Loucy (cell line): ENCODE measurements at regions not wholly inside any gene's neighbourhood (a gene's known extent, or its start where the extent isn't known, plus 50 kb on each side); places are given as distances from the start of the nearest gene placed in this dataset.

Experiments
- H2AFZ ChIP-seq: fragments of 200-600 bp; sonication (generic); 2 replicates; pipeline ENCODE4 v1.6.0; 2016; ENCODE audit warnings: antibody characterized with exemption, mild to moderate bottlenecking, low read length, moderate library complexity
- H3F3A ChIP-seq: fragments of 200-600 bp; 2 replicates; pipeline ENCODE4 v1.6.0; 2016; ENCODE audit warnings: antibody characterized with exemption, low read depth, mild to moderate bottlenecking
- H3K27me3 ChIP-seq: fragments of 200-600 bp; sonication (generic); 2 replicates; pipeline ENCODE4 v1.6.1; 2014; ENCODE audit warnings: low read length, mild to moderate bottlenecking; ENCODE audit not compliant: insufficient read depth, poor library complexity, severe bottlenecking
- H3K36me3 ChIP-seq: fragments of 200-600 bp; sonication (generic); 2 replicates; pipeline ENCODE4 v1.6.1; 2016; ENCODE audit warnings: low read length; ENCODE audit not compliant: insufficient read depth
- H3K4me1 ChIP-seq: fragments of 200-600 bp; sonication (generic); 2 replicates; pipeline ENCODE4 v1.5.1; 2014; ENCODE audit warnings: low read length, mild to moderate bottlenecking; ENCODE audit not compliant: insufficient read depth, poor library complexity, severe bottlenecking
- H3K4me2 ChIP-seq: fragments of 200-600 bp; sonication (generic); 2 replicates; pipeline ENCODE4 v1.6.0; 2014; ENCODE audit warnings: antibody characterized with exemption, low read length, low read depth, mild to moderate bottlenecking; ENCODE audit not compliant: poor library complexity, severe bottlenecking
- H3K4me3 ChIP-seq: fragments of 200-600 bp; sonication (generic); 2 replicates; pipeline ENCODE4 v1.5.1; 2014; ENCODE audit warnings: low read length, mild to moderate bottlenecking, mixed read lengths; ENCODE audit not compliant: poor library complexity, severe bottlenecking
- H3K79me2 ChIP-seq: fragments of 200-600 bp; sonication (generic); 2 replicates; pipeline ENCODE4 v1.6.1; 2014; ENCODE audit warnings: low read length; ENCODE audit not compliant: insufficient read depth
- H3K9ac ChIP-seq: fragments of 200-600 bp; sonication (generic); 2 replicates; pipeline ENCODE4 v1.6.0; 2014; ENCODE audit warnings: mild to moderate bottlenecking, low read depth, low read length, moderate library complexity; ENCODE audit not compliant: poor library complexity, severe bottlenecking
- H3K9me2 ChIP-seq: fragments of 200-600 bp; sonication (generic); replicated peaks from 2 replicates; pipeline ENCODE4 v1.6.1; 2016; ENCODE audit warnings: low read depth, low read length, mixed read lengths
- H3K9me3 ChIP-seq: fragments of 200-600 bp; sonication (generic); 2 replicates; pipeline ENCODE4 v1.6.1; 2014; ENCODE audit warnings: mild to moderate bottlenecking, antibody characterized with exemption, low read length, low read depth; ENCODE audit not compliant: insufficient read depth
- H4K20me1 ChIP-seq: fragments of 200-600 bp; sonication (generic); 2 replicates; pipeline ENCODE4 v1.6.0; 2014; ENCODE audit warnings: antibody characterized with exemption, low read length, mild to moderate bottlenecking; ENCODE audit not compliant: insufficient read depth, poor library complexity, severe bottlenecking
- CTCF ChIP-seq: fragments of 200-600 bp; sonication (generic); conservative IDR thresholded peaks from 2 replicates; pipeline ENCODE4 v1.5.1; 2014; ENCODE audit warnings: mild to moderate bottlenecking, antibody characterized with exemption, low read length
- EZH2phosphoT487 ChIP-seq: fragments of 200-600 bp; IDR thresholded peaks from 2 replicates; pipeline ENCODE4 v1.6.1; 2018; ENCODE audit warnings: antibody characterized with exemption, mild to moderate bottlenecking, moderate library complexity, borderline replicate concordance

GRCh38 chr12:13387101-13387500 lies 190.6 kb downstream of the EMP1 start:
- H3K9me2 ChIP-seq = no peaks in the 10 kb centered on the region
- no peak overlapping the region for H3K4me2 ChIP-seq
- no peak overlapping the region for H3K4me3 ChIP-seq
- H2AFZ ChIP-seq = no peak overlapping the region
- TF ChIP-seq EZH2phosphoT487 = no peak
- no peak for TF ChIP-seq CTCF
- H3K9me3 ChIP-seq = no peaks in the 10 kb centered on the region
- H3F3A ChIP-seq = no peaks in the 10 kb centered on the region
- no peaks in the 10 kb centered on the region for H4K20me1 ChIP-seq
- H3K9ac ChIP-seq = no peak overlapping the region
- no peaks in the 10 kb centered on the region for H3K79me2 ChIP-seq
- H3K4me1 ChIP-seq = no peaks in the 10 kb centered on the region
- no peaks in the 10 kb centered on the region for H3K36me3 ChIP-seq
- no peaks in the 10 kb centered on the region for H3K27me3 ChIP-seq

GRCh38 chr12:13386323-13387039 lies 190.0 kb downstream of the EMP1 start:
- Histone ChIP-seq H3K4me1 (no peaks in the 10 kb centered on the region), H3K79me2 (no peaks in the 10 kb centered on the region), H2AFZ (no peak overlapping the region), H3K4me3 (no peak overlapping the region), H4K20me1 (no peaks in the 10 kb centered on the region), H3K36me3 (no peaks in the 10 kb centered on the region), H3K9ac (no peak overlapping the region), H3K4me2 (no peak overlapping the region), H3K27me3 (no peaks in the 10 kb centered on the region), H3K9me2 (no peaks in the 10 kb centered on the region), H3K9me3 (no peaks in the 10 kb centered on the region), H3F3A (no peaks in the 10 kb centered on the region)
- TF ChIP-seq EZH2phosphoT487 (no peak), CTCF (no peak)

GRCh38 chr12:13383379-13383778 lies 186.9 kb downstream of the EMP1 start:
- TF ChIP-seq EZH2phosphoT487 = no peak
- no peak for TF ChIP-seq CTCF
- Histone ChIP-seq H2AFZ (no peak overlapping the region), H3K9me3 (no peaks in the 10 kb centered on the region)

More at GRCh38 chr12:13383379-13383778, 186.9 kb downstream of the EMP1 start:
- Histone ChIP-seq H4K20me1 (no peaks in the 10 kb centered on the region), H3K9ac (no peak overlapping the region), H3K36me3 (no peaks in the 10 kb centered on the region), H3K27me3 (no peaks in the 10 kb centered on the region), H3K9me2 (no peaks in the 10 kb centered on the region), H3K4me1 (no peaks in the 10 kb centered on the region), H3K4me3 (no peak overlapping the region), H3K4me2 (no peak overlapping the region), H3K79me2 (no peaks in the 10 kb centered on the region), H3F3A (no peaks in the 10 kb centered on the region)
